H1 (cell line): ENCODE measurements at regions not wholly inside any gene's neighbourhood (a gene's known extent, or its start where the extent isn't known, plus 50 kb on each side); places are given as distances from the start of the nearest gene placed in this dataset.

Experiments
- ASH2L ChIP-seq: fragments of 200-600, 300-600 bp; sonication (generic); IDR thresholded peaks from one replicate; pipeline ENCODE4 v1.7.1; 2017; ENCODE audit warnings: low read length
- CBX5 ChIP-seq: fragments of 300-800, 300-1000 bp; sonication (generic); IDR thresholded peaks from 2 replicates; pipeline ENCODE4 v1.7.1; 2016; ENCODE audit warnings: antibody characterized with exemption, low read length, low read depth
- CHD1 ChIP-seq: IDR thresholded peaks from 2 replicates; pipeline ENCODE4 v1.6.1; 2012; ENCODE audit warnings: low read depth, low read length, improper control_type of control experiment
- EGR1 ChIP-seq: IDR thresholded peaks from 2 replicates; pipeline ENCODE4 v1.6.1; 2011; ENCODE audit warnings: low read depth, low read length, borderline replicate concordance
- GABPA ChIP-seq: IDR thresholded peaks from 2 replicates; pipeline ENCODE4 v1.6.1; 2011; ENCODE audit warnings: mild to moderate bottlenecking, low read length, moderate library complexity, borderline replicate concordance; ENCODE audit not compliant: insufficient read depth
- GTF2F1 ChIP-seq: IDR thresholded peaks from 2 replicates; pipeline ENCODE4 v1.6.1; 2012; ENCODE audit warnings: low read depth, low read length, improper control_type of control experiment, borderline replicate concordance
- JUND ChIP-seq: IDR thresholded peaks from 2 replicates; pipeline ENCODE4 v1.6.1; 2011; ENCODE audit warnings: mild to moderate bottlenecking, improper control_type of control experiment, low read length
- NRF1 ChIP-seq: IDR thresholded peaks from 2 replicates; pipeline ENCODE4 v1.6.1; 2011; ENCODE audit warnings: mild to moderate bottlenecking, low read depth, low read length, improper control_type of control experiment
- POLR2A ChIP-seq, 2 experiments: IDR thresholded peaks; 1 replicate in 1 of 2; 2 replicates in 1 of 2; pipeline ENCODE4 v1.6.1; 2011; ENCODE audit warnings: low read depth in 2 of 2, low read length in 2 of 2, mild to moderate bottlenecking in 2 of 2; ENCODE audit errors: control extremely low read depth in 1 of 2
- POLR2AphosphoS5 ChIP-seq: IDR thresholded peaks from 2 replicates; pipeline ENCODE4 v1.6.1; 2011; ENCODE audit warnings: low read depth, low read length
- RAD21 ChIP-seq, 2 experiments: IDR thresholded peaks in 1 of 2; conservative IDR thresholded peaks in 1 of 2; 2 replicates each; pipeline ENCODE4 v1.6.1; 2011; ENCODE audit warnings: low read depth in 2 of 2, low read length in 2 of 2, improper control_type of control experiment in 1 of 2, inconsistent platforms in 1 of 2, mild to moderate bottlenecking in 1 of 2, moderate library complexity in 1 of 2
- YY1 ChIP-seq: IDR thresholded peaks from 2 replicates; pipeline ENCODE4 v1.6.1; 2011; ENCODE audit warnings: low read depth, mild to moderate bottlenecking, low read length
- TF ChIP-seq, protein P1 (sequence below), 3 experiments: IDR thresholded peaks; 1 replicate in 2 of 3; 2 replicates in 1 of 3; pipeline versions ENCODE4 v1.5.1 to v1.6.1; 2011; ENCODE audit warnings: low read length in 3 of 3, mild to moderate bottlenecking in 3 of 3, inconsistent platforms in 2 of 3, low read depth in 1 of 3, moderate library complexity in 1 of 3; ENCODE audit not compliant: insufficient read depth in 1 of 3; ENCODE audit errors: control extremely low read depth in 1 of 3
- TF ChIP-seq, protein P2 (sequence below): IDR thresholded peaks from 2 replicates; pipeline ENCODE4 v1.6.1; 2011; ENCODE audit warnings: low read length, improper control_type of control experiment

DNA sequence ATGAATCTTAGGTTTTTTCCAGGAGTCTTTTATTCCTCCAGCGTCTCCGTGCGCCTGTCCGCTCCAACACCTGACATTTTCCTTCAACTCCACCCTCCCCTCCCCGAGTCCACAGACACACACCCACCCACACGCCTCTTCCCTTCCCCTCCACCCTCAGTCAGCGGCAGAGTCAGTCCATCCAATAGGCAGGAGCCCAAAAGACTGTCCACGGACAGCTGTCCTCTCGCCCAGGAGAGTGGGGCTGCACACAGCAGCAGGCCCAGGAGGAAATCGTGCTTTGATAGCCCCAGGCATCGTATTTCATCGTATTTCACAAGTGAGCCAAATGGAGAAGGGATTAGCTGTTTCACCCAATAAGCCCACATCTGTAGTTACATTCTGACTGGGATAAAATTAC is 285.1 kb downstream of the ZEB1 start:
- TF ChIP-seq POLR2A (IDR thresholded peaks at IDR 0.05; ENCODE audit: control extremely low read depth in 1 of 2, low read depth in 2 of 2, low read length in 2 of 2) (no peak), GTF2F1 (no peak), GABPA (no peak), JUND (no peak), NRF1 (no peak), CBX5 (no peak), RAD21 (IDR thresholded peaks at IDR 0.05 in 1 of 2, conservative IDR thresholded peaks at IDR 0.05 in 1 of 2; ENCODE audit: low read depth in 2 of 2, low read length in 2 of 2) (no peak), YY1 (no peak), CHD1 (no peak), ASH2L (no peak), EGR1 (no peak), POLR2AphosphoS5 (no peak)
- TF ChIP-seq, protein P1, sequence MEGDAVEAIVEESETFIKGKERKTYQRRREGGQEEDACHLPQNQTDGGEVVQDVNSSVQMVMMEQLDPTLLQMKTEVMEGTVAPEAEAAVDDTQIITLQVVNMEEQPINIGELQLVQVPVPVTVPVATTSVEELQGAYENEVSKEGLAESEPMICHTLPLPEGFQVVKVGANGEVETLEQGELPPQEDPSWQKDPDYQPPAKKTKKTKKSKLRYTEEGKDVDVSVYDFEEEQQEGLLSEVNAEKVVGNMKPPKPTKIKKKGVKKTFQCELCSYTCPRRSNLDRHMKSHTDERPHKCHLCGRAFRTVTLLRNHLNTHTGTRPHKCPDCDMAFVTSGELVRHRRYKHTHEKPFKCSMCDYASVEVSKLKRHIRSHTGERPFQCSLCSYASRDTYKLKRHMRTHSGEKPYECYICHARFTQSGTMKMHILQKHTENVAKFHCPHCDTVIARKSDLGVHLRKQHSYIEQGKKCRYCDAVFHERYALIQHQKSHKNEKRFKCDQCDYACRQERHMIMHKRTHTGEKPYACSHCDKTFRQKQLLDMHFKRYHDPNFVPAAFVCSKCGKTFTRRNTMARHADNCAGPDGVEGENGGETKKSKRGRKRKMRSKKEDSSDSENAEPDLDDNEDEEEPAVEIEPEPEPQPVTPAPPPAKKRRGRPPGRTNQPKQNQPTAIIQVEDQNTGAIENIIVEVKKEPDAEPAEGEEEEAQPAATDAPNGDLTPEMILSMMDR (IDR thresholded peaks at IDR 0.05; ENCODE audit: control extremely low read depth in 1 of 3, insufficient read depth in 1 of 3, low read depth in 1 of 3, low read length in 3 of 3) = no peak
- TF ChIP-seq, protein P2, sequence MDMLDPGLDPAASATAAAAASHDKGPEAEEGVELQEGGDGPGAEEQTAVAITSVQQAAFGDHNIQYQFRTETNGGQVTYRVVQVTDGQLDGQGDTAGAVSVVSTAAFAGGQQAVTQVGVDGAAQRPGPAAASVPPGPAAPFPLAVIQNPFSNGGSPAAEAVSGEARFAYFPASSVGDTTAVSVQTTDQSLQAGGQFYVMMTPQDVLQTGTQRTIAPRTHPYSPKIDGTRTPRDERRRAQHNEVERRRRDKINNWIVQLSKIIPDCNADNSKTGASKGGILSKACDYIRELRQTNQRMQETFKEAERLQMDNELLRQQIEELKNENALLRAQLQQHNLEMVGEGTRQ = no peak
